HCT116 (cell line): ENCODE measurements at regions not wholly inside any gene's neighbourhood (a gene's known extent, or its start where the extent isn't known, plus 50 kb on each side); places are given as distances from the start of the nearest gene placed in this dataset.

Source experiments
- ATAC-seq: fragments of 200-7000 bp; cut with Tn5 transposase; 2 replicates; pipeline ENCODE4 v1.9.1; 2020; ENCODE audit warnings: mild to moderate bottlenecking, moderate library complexity
- BruUV-seq: library from RNA; stranded (reverse); fragments of 400-500 nt; replicated peaks from 2 replicates; lab custom pipeline; 2021; lab: Mats Ljungman, UMichigan
- CTCF ChIA-PET: fragments of 300-600 bp; sonication (Branson Sonifier 250); formaldehyde crosslinking; loops from one replicate; lab custom pipeline; 2021; ENCODE audit warnings: antibody characterized with exemption; lab: Charles Lee
- POLR2A ChIA-PET: fragments of 300-600, 350-600 bp; sonication (Branson Sonifier 250); formaldehyde crosslinking; loops from one replicate; lab custom pipeline; 2021; ENCODE audit warnings: antibody characterized with exemption; lab: Charles Lee
- RAD21 ChIA-PET, 2 experiments: fragments of 300-600 bp; sonication (Branson Sonifier 250); formaldehyde crosslinking; loops; one replicate each; lab custom pipeline; 2023; ENCODE audit warnings: low total read pairs in 2 of 2; ENCODE audit not compliant: uncharacterized antibody in 2 of 2, unreplicated experiment in 2 of 2, low non-redundant PET in 1 of 2; lab: Charles Lee
- DNase-seq: peaks from one replicate; pipeline ENCODE4 v3.0.0-alpha.2; 2010; ENCODE audit warnings: low read depth, low spot score
- H2AFZ ChIP-seq: fragments of 200-600 bp; shearing (Covaris generic), sonication (generic); 2 replicates; pipeline ENCODE4 v1.6.1; 2017; ENCODE audit warnings: low read depth, mixed run types, mixed read lengths, antibody characterized with exemption, low read length; ENCODE audit not compliant: poor library complexity, severe bottlenecking
- H3K27ac ChIP-seq: 2 replicates; pipeline ENCODE4 v1.5.1; 2012; ENCODE audit warnings: low read depth, low read length
- H3K27me3 ChIP-seq: fragments of 200-600 bp; sonication (generic); 2 replicates; pipeline ENCODE4 v1.6.1; 2016; ENCODE audit warnings: mixed run types, low read length, mixed read lengths; ENCODE audit not compliant: insufficient read depth
- H3K36me3 ChIP-seq, 2 experiments: fragments of 200-500 bp in 1 of 2; fragments of 200-600 bp in 1 of 2; sonication (Bioruptor generic) in 1 of 2; sonication (generic) in 1 of 2; 2 replicates each; pipeline versions ENCODE4 v1.5.1 to v1.6.1; 2014 to 2016; ENCODE audit warnings: low read length in 2 of 2, inconsistent platforms in 1 of 2, mixed read lengths in 1 of 2, mixed run types in 1 of 2; ENCODE audit not compliant: insufficient read depth in 2 of 2, control insufficient read depth in 1 of 2
- H3K4me1 ChIP-seq, 2 experiments: fragments of 200-600 bp in 1 of 2; sonication (generic) in 1 of 2; 2 replicates each; pipeline versions ENCODE4 v1.5.1 to v1.6.1; 2012 to 2017; ENCODE audit warnings: low read length in 2 of 2, inconsistent platforms in 1 of 2, mild to moderate bottlenecking in 1 of 2, mixed read lengths in 1 of 2, mixed run types in 1 of 2, moderate library complexity in 1 of 2; ENCODE audit not compliant: insufficient read depth in 2 of 2, control insufficient read depth in 1 of 2
- H3K4me2 ChIP-seq: fragments of 200-600 bp; sonication (generic); 2 replicates; pipeline ENCODE4 v1.6.1; 2017; ENCODE audit warnings: mixed run types, low read length, mixed read lengths
- H3K4me3 ChIP-seq, 2 experiments: fragments of 200-600 bp in 1 of 2; sonication (generic) in 1 of 2; replicated peaks in 1 of 2; 2 replicates each; pipeline ENCODE4 v1.5.1; 2011 to 2016; ENCODE audit warnings: low read length in 2 of 2, control low read depth in 1 of 2, low read depth in 1 of 2, mild to moderate bottlenecking in 1 of 2, mixed read lengths in 1 of 2, mixed run types in 1 of 2
- H3K79me2 ChIP-seq: fragments of 200-600 bp; sonication (generic); 2 replicates; pipeline ENCODE4 v1.6.1; 2017; ENCODE audit warnings: mild to moderate bottlenecking, mixed run types, low read length, moderate library complexity, mixed read lengths; ENCODE audit not compliant: insufficient read depth
- H3K9ac ChIP-seq: fragments of 200-600 bp; sonication (generic); 2 replicates; pipeline ENCODE4 v1.6.1; 2016; ENCODE audit warnings: low read length, mixed read lengths
- H3K9me2 ChIP-seq: fragments of 200-600 bp; sonication (generic), shearing (Covaris generic); 2 replicates; pipeline ENCODE4 v1.6.1; 2017; ENCODE audit warnings: mixed run types, mild to moderate bottlenecking, moderate library complexity; ENCODE audit not compliant: insufficient read depth
- H3K9me3 ChIP-seq, 2 experiments: fragments of 200-500 bp in 1 of 2; fragments of 200-600 bp in 1 of 2; sonication (Bioruptor generic) in 1 of 2; sonication (generic) in 1 of 2; 2 replicates each; pipeline ENCODE4 v1.6.1; 2014 to 2017; ENCODE audit warnings: low read length in 2 of 2, mixed read lengths in 2 of 2, inconsistent platforms in 1 of 2, low read depth in 1 of 2, mild to moderate bottlenecking in 1 of 2, mixed run types in 1 of 2, moderate library complexity in 1 of 2; ENCODE audit not compliant: control insufficient read depth in 1 of 2, insufficient read depth in 1 of 2
- H4K20me1 ChIP-seq: fragments of 200-600 bp; sonication (generic), shearing (Covaris generic); 2 replicates; pipeline ENCODE4 v1.6.1; 2017; ENCODE audit warnings: mixed run types, mild to moderate bottlenecking, moderate library complexity; ENCODE audit not compliant: insufficient read depth
- ATF3 ChIP-seq: IDR thresholded peaks from 2 replicates; pipeline ENCODE4 v1.6.1; 2012
- CBX3 ChIP-seq: IDR thresholded peaks from 2 replicates; pipeline ENCODE4 v1.6.1; 2012; ENCODE audit warnings: low read depth
- CEBPB ChIP-seq: IDR thresholded peaks from 2 replicates; pipeline ENCODE4 v1.6.1; 2012; ENCODE audit warnings: low read depth
- EGR1 ChIP-seq: IDR thresholded peaks from 2 replicates; pipeline ENCODE4 v1.6.1; 2012; ENCODE audit warnings: low read depth
- ELF1 ChIP-seq: IDR thresholded peaks from 2 replicates; pipeline ENCODE4 v1.6.1; 2012; ENCODE audit warnings: low read depth, borderline replicate concordance
- EZH2phosphoT487 ChIP-seq: fragments of 200-600 bp; IDR thresholded peaks from 2 replicates; pipeline ENCODE4 v1.6.1; 2018; ENCODE audit warnings: antibody characterized with exemption, borderline replicate concordance
- FOSL1 ChIP-seq: IDR thresholded peaks from 2 replicates; pipeline ENCODE4 v1.6.1; 2012; ENCODE audit warnings: low read depth
- JUND ChIP-seq: IDR thresholded peaks from 2 replicates; pipeline ENCODE4 v1.6.1; 2012
- MAX ChIP-seq: IDR thresholded peaks from 2 replicates; pipeline ENCODE4 v1.6.1; 2012
- POLR2A ChIP-seq: IDR thresholded peaks from 2 replicates; pipeline ENCODE4 v1.7.0; 2011; ENCODE audit warnings: borderline replicate concordance; ENCODE audit not compliant: insufficient read depth, insufficient read length; ENCODE audit errors: extremely low read depth
- POLR2AphosphoS5 ChIP-seq: IDR thresholded peaks from 2 replicates; pipeline ENCODE4 v1.6.1; 2011; ENCODE audit warnings: mild to moderate bottlenecking, low read depth, low read length, moderate library complexity
- RAD21 ChIP-seq: IDR thresholded peaks from 2 replicates; pipeline ENCODE4 v1.6.1; 2012; ENCODE audit warnings: low read depth, mild to moderate bottlenecking
- SIN3A ChIP-seq: IDR thresholded peaks from 2 replicates; pipeline ENCODE4 v1.6.1; 2012; ENCODE audit warnings: low read depth
- SP1 ChIP-seq: IDR thresholded peaks from 2 replicates; pipeline ENCODE4 v1.6.1; 2012; ENCODE audit warnings: low read depth
- SRF ChIP-seq: IDR thresholded peaks from 2 replicates; pipeline ENCODE4 v1.6.1; 2012; ENCODE audit warnings: low read depth
- TCF7L2 ChIP-seq: IDR thresholded peaks from 2 replicates; pipeline ENCODE4 v1.7.0; 2011; ENCODE audit warnings: borderline replicate concordance, inconsistent platforms; ENCODE audit not compliant: insufficient read depth, insufficient read length; ENCODE audit errors: extremely low read depth
- YY1 ChIP-seq: IDR thresholded peaks from 2 replicates; pipeline ENCODE4 v1.6.1; 2011; ENCODE audit warnings: low read length, low read depth, moderate library complexity, mild to moderate bottlenecking; ENCODE audit not compliant: insufficient replicate concordance; ENCODE audit errors: extremely low read depth
- ZFX ChIP-seq: fragments of 450-650 bp; IDR thresholded peaks from 2 replicates; pipeline ENCODE4 v1.6.1; 2017
- ZNF274 ChIP-seq: fragments of 200-500 bp; sonication (Bioruptor generic); IDR thresholded peaks from 2 replicates; pipeline ENCODE4 v1.6.1; 2014; ENCODE audit warnings: mild to moderate bottlenecking, low read depth, low read length, inconsistent platforms
- intact Hi-C: fragments of 100-400 bp; cut with micrococcal nuclease; formaldehyde crosslinking; loops from 2 replicates; pipeline ENCODE4 v1.10.0; 2022
- TF ChIP-seq, protein P1 (sequence below): IDR thresholded peaks from 2 replicates; pipeline ENCODE4 v1.6.1; 2012; ENCODE audit warnings: low read depth

DNA sequence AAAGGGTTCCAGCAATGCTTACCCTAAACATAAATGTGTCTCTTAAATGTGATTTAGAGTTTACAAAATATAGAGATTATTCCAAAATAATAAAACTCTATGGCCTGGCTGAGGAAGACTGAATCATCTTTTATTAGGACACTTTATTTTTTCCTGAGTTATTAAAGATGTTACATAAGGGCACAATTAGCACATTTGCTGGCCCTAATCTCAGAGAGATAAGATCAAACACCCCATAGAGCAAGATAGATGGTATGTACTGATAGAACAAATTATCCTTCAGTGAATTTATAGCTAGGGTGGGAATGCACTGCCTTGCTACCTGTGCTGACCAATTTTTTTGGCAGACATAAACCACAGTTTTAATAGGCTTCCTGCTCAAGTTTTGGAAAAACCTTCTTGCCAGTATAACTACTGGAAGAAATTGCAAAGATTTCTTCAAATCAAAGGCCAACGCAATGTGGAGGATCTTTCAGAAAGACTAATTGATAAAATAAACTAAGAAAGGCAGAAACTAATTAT lies 367.1 kb upstream of the MPDZ start:
- H4K20me1 ChIP-seq: no peaks in the 10 kb centered on the region
- BruUV-seq: no TSS peak
- DNase-seq (no peak), ATAC-seq (no peak)
- H3K79me2 ChIP-seq: no peaks in the 10 kb centered on the region
- no peak overlapping the region for H3K27ac ChIP-seq
- ChIA-PET CTCF (no interaction called here), RAD21 (no interaction called here), POLR2A (no interaction called here)
- intact Hi-C loops: no loop called here
- no peaks in the 10 kb centered on the region for H3K9me3 ChIP-seq
- H3K9ac ChIP-seq: no peak overlapping the region
- H3K9me2 ChIP-seq: no peaks in the 10 kb centered on the region
- H3K4me3 ChIP-seq: no peak overlapping the region
- H2AFZ ChIP-seq: no peak overlapping the region
- H3K36me3 ChIP-seq: no peaks in the 10 kb centered on the region
- no peaks in the 10 kb centered on the region for H3K27me3 ChIP-seq
- no peak overlapping the region for H3K4me2 ChIP-seq
- no peak for TF ChIP-seq EGR1
- no peak for TF ChIP-seq ZFX
- TF ChIP-seq ELF1: no peak
- TF ChIP-seq SP1: no peak
- TF ChIP-seq MAX: no peak
- TF ChIP-seq YY1: no peak
- TF ChIP-seq, protein P1, sequence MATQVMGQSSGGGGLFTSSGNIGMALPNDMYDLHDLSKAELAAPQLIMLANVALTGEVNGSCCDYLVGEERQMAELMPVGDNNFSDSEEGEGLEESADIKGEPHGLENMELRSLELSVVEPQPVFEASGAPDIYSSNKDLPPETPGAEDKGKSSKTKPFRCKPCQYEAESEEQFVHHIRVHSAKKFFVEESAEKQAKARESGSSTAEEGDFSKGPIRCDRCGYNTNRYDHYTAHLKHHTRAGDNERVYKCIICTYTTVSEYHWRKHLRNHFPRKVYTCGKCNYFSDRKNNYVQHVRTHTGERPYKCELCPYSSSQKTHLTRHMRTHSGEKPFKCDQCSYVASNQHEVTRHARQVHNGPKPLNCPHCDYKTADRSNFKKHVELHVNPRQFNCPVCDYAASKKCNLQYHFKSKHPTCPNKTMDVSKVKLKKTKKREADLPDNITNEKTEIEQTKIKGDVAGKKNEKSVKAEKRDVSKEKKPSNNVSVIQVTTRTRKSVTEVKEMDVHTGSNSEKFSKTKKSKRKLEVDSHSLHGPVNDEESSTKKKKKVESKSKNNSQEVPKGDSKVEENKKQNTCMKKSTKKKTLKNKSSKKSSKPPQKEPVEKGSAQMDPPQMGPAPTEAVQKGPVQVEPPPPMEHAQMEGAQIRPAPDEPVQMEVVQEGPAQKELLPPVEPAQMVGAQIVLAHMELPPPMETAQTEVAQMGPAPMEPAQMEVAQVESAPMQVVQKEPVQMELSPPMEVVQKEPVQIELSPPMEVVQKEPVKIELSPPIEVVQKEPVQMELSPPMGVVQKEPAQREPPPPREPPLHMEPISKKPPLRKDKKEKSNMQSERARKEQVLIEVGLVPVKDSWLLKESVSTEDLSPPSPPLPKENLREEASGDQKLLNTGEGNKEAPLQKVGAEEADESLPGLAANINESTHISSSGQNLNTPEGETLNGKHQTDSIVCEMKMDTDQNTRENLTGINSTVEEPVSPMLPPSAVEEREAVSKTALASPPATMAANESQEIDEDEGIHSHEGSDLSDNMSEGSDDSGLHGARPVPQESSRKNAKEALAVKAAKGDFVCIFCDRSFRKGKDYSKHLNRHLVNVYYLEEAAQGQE: no peak
- TF ChIP-seq FOSL1: no peak
- no peak for TF ChIP-seq CEBPB
- TF ChIP-seq JUND: no peak
- no peak for TF ChIP-seq CBX3
- TF ChIP-seq ATF3: no peak
- no peak for TF ChIP-seq EZH2phosphoT487
- TF ChIP-seq POLR2A: no peak
- no peak for TF ChIP-seq SIN3A
- TF ChIP-seq RAD21: no peak
- no peak for TF ChIP-seq SRF
- TF ChIP-seq TCF7L2: no peak
- no peak for TF ChIP-seq POLR2AphosphoS5
- TF ChIP-seq ZNF274: no peak
- H3K4me1 ChIP-seq: no peaks in the 10 kb centered on the region
